H9 (cell line): ENCODE measurements at regions not wholly inside any gene's neighbourhood (a gene's known extent, or its start where the extent isn't known, plus 50 kb on each side); places are given as distances from the start of the nearest gene placed in this dataset.

ENCODE experiments used
- DNase-seq: peaks from one replicate; pipeline ENCODE4 v3.0.0-alpha.2; 2017
- H2AFZ ChIP-seq: one replicate; pipeline ENCODE4 v1.6.1; 2013; ENCODE audit warnings: mild to moderate bottlenecking, low read length, control low read depth, moderate library complexity
- H2AK5ac ChIP-seq: 2 replicates; pipeline ENCODE4 v1.6.1; 2013; ENCODE audit warnings: low read length, control low read depth, mixed read lengths; ENCODE audit not compliant: insufficient read length
- H2BK120ac ChIP-seq: one replicate; pipeline ENCODE4 v1.6.1; 2013; ENCODE audit warnings: low read depth, mild to moderate bottlenecking, low read length, control low read depth, inconsistent platforms; ENCODE audit not compliant: poor library complexity, severe bottlenecking
- H2BK12ac ChIP-seq: 2 replicates; pipeline ENCODE4 v1.6.1; 2013; ENCODE audit warnings: low read length, control low read depth, mixed read lengths, low read depth; ENCODE audit not compliant: insufficient read length
- H2BK15ac ChIP-seq: 2 replicates; pipeline ENCODE4 v1.6.1; 2013; ENCODE audit warnings: low read depth, low read length, control low read depth
- H2BK20ac ChIP-seq: one replicate; pipeline ENCODE4 v1.6.1; 2013; ENCODE audit warnings: low read depth, mild to moderate bottlenecking, low read length, control low read depth, inconsistent platforms; ENCODE audit not compliant: poor library complexity, severe bottlenecking
- H2BK5ac ChIP-seq: 2 replicates; pipeline ENCODE4 v1.6.1; 2013; ENCODE audit warnings: low read length, control low read depth, mixed read lengths; ENCODE audit not compliant: insufficient read length
- H3K14ac ChIP-seq: 2 replicates; pipeline ENCODE4 v1.6.1; 2013; ENCODE audit warnings: low read length, control low read depth; ENCODE audit not compliant: insufficient read depth
- H3K18ac ChIP-seq: 2 replicates; pipeline ENCODE4 v1.6.1; 2013; ENCODE audit warnings: low read depth, mild to moderate bottlenecking, mixed read lengths, low read length, control low read depth; ENCODE audit not compliant: insufficient read length
- H3K23ac ChIP-seq: 2 replicates; pipeline ENCODE4 v1.6.1; 2013; ENCODE audit warnings: low read length, control low read depth, mixed read lengths, low read depth; ENCODE audit not compliant: insufficient read length
- H3K23me2 ChIP-seq: 2 replicates; pipeline ENCODE4 v1.6.1; 2013; ENCODE audit warnings: low read depth, mild to moderate bottlenecking, mixed read lengths, low read length, control low read depth; ENCODE audit not compliant: insufficient read length, poor library complexity, severe bottlenecking
- H3K27ac ChIP-seq: 2 replicates; pipeline ENCODE4 v1.5.1; 2013; ENCODE audit warnings: low read length, control low read depth, mixed read lengths, low read depth; ENCODE audit not compliant: insufficient read length
- H3K27me3 ChIP-seq: 2 replicates; pipeline ENCODE4 v1.6.1; 2013; ENCODE audit warnings: low read length, control low read depth, inconsistent platforms; ENCODE audit not compliant: insufficient read depth
- H3K4ac ChIP-seq: 2 replicates; pipeline ENCODE4 v1.6.1; 2013; ENCODE audit warnings: low read depth, mild to moderate bottlenecking, control low read depth, inconsistent platforms, low read length, moderate library complexity
- H3K4me1 ChIP-seq: 2 replicates; pipeline ENCODE4 v1.6.1; 2013; ENCODE audit warnings: low read length, control low read depth, inconsistent platforms; ENCODE audit not compliant: insufficient read depth
- H3K4me2 ChIP-seq: 2 replicates; pipeline ENCODE4 v1.6.1; 2013; ENCODE audit warnings: low read length, control low read depth, mixed read lengths; ENCODE audit not compliant: insufficient read length, insufficient read depth
- H3K56ac ChIP-seq: 2 replicates; pipeline ENCODE4 v1.6.1; 2013; ENCODE audit warnings: low read depth, mild to moderate bottlenecking, mixed read lengths, low read length, control low read depth; ENCODE audit not compliant: insufficient read length
- H3K79me1 ChIP-seq: 2 replicates; pipeline ENCODE4 v1.6.1; 2013; ENCODE audit warnings: low read depth, mild to moderate bottlenecking, moderate library complexity, low read length, control low read depth, inconsistent platforms; ENCODE audit not compliant: insufficient read depth, poor library complexity, severe bottlenecking
- H3K79me2 ChIP-seq: 2 replicates; pipeline ENCODE4 v1.6.1; 2013; ENCODE audit warnings: low read length, control low read depth, inconsistent platforms; ENCODE audit not compliant: insufficient read depth
- H3K9ac ChIP-seq: 2 replicates; pipeline ENCODE4 v1.6.1; 2013; ENCODE audit warnings: low read length, control low read depth, mixed read lengths; ENCODE audit not compliant: insufficient read length; ENCODE audit errors: extremely low read depth
- H3K9me3 ChIP-seq: one replicate; pipeline ENCODE4 v1.6.1; 2013; ENCODE audit warnings: low read depth, low read length, inconsistent platforms; ENCODE audit not compliant: control insufficient read depth
- H3T11ph ChIP-seq: one replicate; pipeline ENCODE4 v1.6.1; 2013; ENCODE audit warnings: mild to moderate bottlenecking, low read length, control low read depth, inconsistent platforms
- H4K20me1 ChIP-seq: one replicate; pipeline ENCODE4 v1.6.1; 2013; ENCODE audit not compliant: control insufficient read depth, insufficient read length, insufficient read depth
- H4K5ac ChIP-seq: 2 replicates; pipeline ENCODE4 v1.6.1; 2013; ENCODE audit warnings: low read depth, mild to moderate bottlenecking, mixed read lengths, low read length, control low read depth; ENCODE audit not compliant: insufficient read length
- H4K8ac ChIP-seq: replicated peaks from 2 replicates; pipeline ENCODE4 v1.6.1; 2013; ENCODE audit warnings: low read length, control low read depth, mixed read lengths, low read depth; ENCODE audit not compliant: insufficient read length
- H4K91ac ChIP-seq: 2 replicates; pipeline ENCODE4 v1.6.1; 2013; ENCODE audit warnings: low read depth, mild to moderate bottlenecking, moderate library complexity, mixed read lengths, low read length, control low read depth; ENCODE audit not compliant: insufficient read length
- H3K27ac Mint-ChIP-seq, 3 experiments: 2 replicates in 2 of 3; 3 replicates in 1 of 3; pipeline ENCODE4 v1.8.0; 2020 to 2021; ENCODE audit warnings: mixed read lengths in 3 of 3, mild to moderate bottlenecking in 1 of 3, moderate library complexity in 1 of 3
- H3K27me3 Mint-ChIP-seq: 2 replicates; pipeline ENCODE4 v1.8.0; 2021; ENCODE audit warnings: low read depth, mild to moderate bottlenecking, moderate library complexity, mixed read lengths
- H3K36me3 Mint-ChIP-seq, 3 experiments: 2 replicates in 2 of 3; 3 replicates in 1 of 3; pipeline ENCODE4 v1.8.0; 2020 to 2021; ENCODE audit warnings: low read depth in 3 of 3, mixed read lengths in 3 of 3; ENCODE audit not compliant: insufficient read depth in 1 of 3
- H3K4me1 Mint-ChIP-seq, 2 experiments: 2 replicates each; pipeline ENCODE4 v1.8.0; 2020; ENCODE audit warnings: mixed read lengths in 2 of 2
- H3K4me3 Mint-ChIP-seq, 2 experiments: 2 replicates in 1 of 2; 3 replicates in 1 of 2; pipeline ENCODE4 v1.8.0; 2020 to 2021; ENCODE audit warnings: mild to moderate bottlenecking in 2 of 2, mixed read lengths in 2 of 2, moderate library complexity in 1 of 2
- H3K9me3 Mint-ChIP-seq, 2 experiments: 2 replicates in 1 of 2; 3 replicates in 1 of 2; pipeline ENCODE4 v1.8.0; 2020; ENCODE audit warnings: mild to moderate bottlenecking in 2 of 2, mixed read lengths in 2 of 2, moderate library complexity in 1 of 2
- WGBS: extraction: QIAGEN DNeasy Blood & Tissue Kit; methylation state at CpG from one replicate; pipeline ENCODE4 v1.1.7; 2013; ENCODE audit warnings: missing lambda C conversion rate, low lambda C conversion rate, mixed read lengths; ENCODE audit not compliant: insufficient read length; ENCODE audit errors: extremely low coverage; 5-methylcytosine and 5-hydroxymethylcytosine counted together
- TF ChIP-seq, protein P1 (sequence below): fragments of 200-600 bp; sonication (generic); conservative IDR thresholded peaks from 3 replicates; pipeline ENCODE4 v1.8.0; 2021; ENCODE audit warnings: antibody characterized with exemption, mild to moderate bottlenecking

DNA sequence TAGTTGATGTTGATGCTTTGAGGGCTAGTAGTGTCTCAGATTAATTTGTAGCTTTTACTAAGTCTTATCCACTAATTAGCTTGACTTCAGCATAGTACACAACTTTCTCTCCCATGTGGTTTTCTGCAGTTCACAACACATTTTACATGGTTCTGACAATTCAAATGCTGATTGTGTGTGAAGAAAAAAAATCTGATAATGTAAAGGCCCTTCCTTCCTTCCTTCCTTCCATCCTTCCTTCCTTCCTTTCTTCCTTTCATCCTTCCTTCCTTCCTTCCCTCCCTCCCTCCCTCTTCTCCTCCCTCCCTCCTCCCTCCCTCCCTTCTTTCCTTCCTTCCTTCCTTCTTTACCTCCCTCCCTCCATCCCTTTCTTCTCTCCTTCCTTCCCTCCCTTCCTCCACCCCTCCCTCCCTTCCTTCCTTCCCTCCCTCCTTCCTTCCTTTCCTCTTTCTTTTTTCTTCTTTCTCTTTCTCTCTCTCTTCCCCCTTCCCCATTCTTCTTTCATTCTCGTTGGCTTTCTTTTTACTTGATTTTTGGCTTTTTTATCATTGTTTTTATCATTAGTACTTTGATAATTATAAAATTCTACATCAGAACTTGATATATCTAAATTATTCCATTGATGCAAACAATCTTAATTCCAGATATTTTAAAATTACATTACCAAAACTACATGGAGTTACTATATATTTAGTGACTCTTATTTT, 1415.6 kb downstream of the LRFN5 start:
- no peak overlapping the region for H3K4me3 Mint-ChIP-seq
- no peak overlapping the region for H3K23ac ChIP-seq
- no peak overlapping the region for H4K8ac ChIP-seq
- no peak overlapping the region for H3K56ac ChIP-seq
- H3K27ac ChIP-seq = no peak overlapping the region
- H2BK120ac ChIP-seq = no peak overlapping the region
- no peaks in the 10 kb centered on the region for H3K27me3 ChIP-seq
- no peak overlapping the region for H2AK5ac ChIP-seq
- H2AFZ ChIP-seq = no peak overlapping the region
- H3K9me3 ChIP-seq = no peaks in the 10 kb centered on the region
- no peak overlapping the region for H3K14ac ChIP-seq
- no peaks in the 10 kb centered on the region for H4K20me1 ChIP-seq
- no peak overlapping the region for H4K91ac ChIP-seq
- TF ChIP-seq, protein P1, sequence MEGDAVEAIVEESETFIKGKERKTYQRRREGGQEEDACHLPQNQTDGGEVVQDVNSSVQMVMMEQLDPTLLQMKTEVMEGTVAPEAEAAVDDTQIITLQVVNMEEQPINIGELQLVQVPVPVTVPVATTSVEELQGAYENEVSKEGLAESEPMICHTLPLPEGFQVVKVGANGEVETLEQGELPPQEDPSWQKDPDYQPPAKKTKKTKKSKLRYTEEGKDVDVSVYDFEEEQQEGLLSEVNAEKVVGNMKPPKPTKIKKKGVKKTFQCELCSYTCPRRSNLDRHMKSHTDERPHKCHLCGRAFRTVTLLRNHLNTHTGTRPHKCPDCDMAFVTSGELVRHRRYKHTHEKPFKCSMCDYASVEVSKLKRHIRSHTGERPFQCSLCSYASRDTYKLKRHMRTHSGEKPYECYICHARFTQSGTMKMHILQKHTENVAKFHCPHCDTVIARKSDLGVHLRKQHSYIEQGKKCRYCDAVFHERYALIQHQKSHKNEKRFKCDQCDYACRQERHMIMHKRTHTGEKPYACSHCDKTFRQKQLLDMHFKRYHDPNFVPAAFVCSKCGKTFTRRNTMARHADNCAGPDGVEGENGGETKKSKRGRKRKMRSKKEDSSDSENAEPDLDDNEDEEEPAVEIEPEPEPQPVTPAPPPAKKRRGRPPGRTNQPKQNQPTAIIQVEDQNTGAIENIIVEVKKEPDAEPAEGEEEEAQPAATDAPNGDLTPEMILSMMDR = no peak
- no peak overlapping the region for H3K4ac ChIP-seq
- no peak overlapping the region for H3K27ac Mint-ChIP-seq
- no peak overlapping the region for H2BK15ac ChIP-seq
- H3K36me3 Mint-ChIP-seq = no peaks in the 10 kb centered on the region; a peak in 1 of 7 replicates
- H3K4me1 ChIP-seq = no peaks in the 10 kb centered on the region
- no peak overlapping the region for H2BK5ac ChIP-seq
- H3K23me2 ChIP-seq = no peaks in the 10 kb centered on the region
- H3T11ph ChIP-seq = no peak overlapping the region
- no peaks in the 10 kb centered on the region for H3K27me3 Mint-ChIP-seq
- no CpG with 5 or more reads among the region's 1 CpG for WGBS
- H2BK20ac ChIP-seq = no peak overlapping the region
- no peak overlapping the region for H3K4me2 ChIP-seq
- H4K5ac ChIP-seq = no peak overlapping the region
- DNase-seq = no peak
- H3K4me1 Mint-ChIP-seq = no peaks in the 10 kb centered on the region
- H2BK12ac ChIP-seq = no peak overlapping the region
- H3K9ac ChIP-seq = no peak overlapping the region
- peaks cover 0 to 5% of the 10 kb centered on the region in 2 experiments; a peak in 2 of 5 replicates for H3K9me3 Mint-ChIP-seq
- no peaks in the 10 kb centered on the region for H3K79me1 ChIP-seq
- H3K18ac ChIP-seq = no peak overlapping the region
- no peaks in the 10 kb centered on the region for H3K79me2 ChIP-seq
